ENCODE measurements at regions not wholly inside any gene's neighbourhood (a gene's known extent, or its start where the extent isn't known, plus 50 kb on each side); places are given as distances from the start of the nearest gene placed in this dataset.

- no peak for TF ChIP-seq CTCF (IDR thresholded peaks at IDR 0.05; ENCODE audit: low read length)
- no peak for TF ChIP-seq EZH2 (optimal IDR thresholded peaks at IDR 0.05; ENCODE audit: low read depth, low read length)
Measured at GRCh38 chr4:179596621-179597020, 2154.4 kb upstream of the AGA start.

All from MM.1S (cell line).